WTC11 (cell line): ENCODE measurements at regions not wholly inside any gene's neighbourhood (a gene's known extent, or its start where the extent isn't known, plus 50 kb on each side); places are given as distances from the start of the nearest gene placed in this dataset.

ENCODE experiments used
- ATAC-seq: fragments of 200-7000 bp; cut with Tn5 transposase; 2 replicates; pipeline ENCODE4 v1.10.0; 2021; ENCODE audit warnings: mild to moderate bottlenecking, moderate library complexity
- CTCF ChIA-PET: fragments of 300-600 bp; sonication (Branson Sonifier 250); formaldehyde crosslinking; loops from one replicate; lab custom pipeline; 2021; ENCODE audit warnings: antibody characterized with exemption; lab: Charles Lee
- POLR2A ChIA-PET: fragments of 350-600 bp; sonication (Branson Sonifier 250); formaldehyde crosslinking; loops from one replicate; lab custom pipeline; 2021; ENCODE audit warnings: antibody characterized with exemption; lab: Charles Lee
- DNase-seq: peaks from one replicate; pipeline ENCODE4 v3.0.0; 2021; ENCODE audit warnings: low spot score
- H3K27ac Mint-ChIP-seq: 2 replicates; pipeline ENCODE4 v1.8.0; 2021; ENCODE audit warnings: mixed read lengths
- H3K27me3 Mint-ChIP-seq: 2 replicates; pipeline ENCODE4 v1.8.0; 2021; ENCODE audit warnings: low read depth, mild to moderate bottlenecking, moderate library complexity, mixed read lengths
- H3K36me3 Mint-ChIP-seq: 2 replicates; pipeline ENCODE4 v1.8.0; 2021; ENCODE audit warnings: mixed read lengths
- H3K4me1 Mint-ChIP-seq: 2 replicates; pipeline ENCODE4 v1.8.0; 2022; ENCODE audit warnings: mixed read lengths
- H3K4me3 Mint-ChIP-seq: 2 replicates; pipeline ENCODE4 v1.8.0; 2021; ENCODE audit warnings: mild to moderate bottlenecking, moderate library complexity, mixed read lengths
- H3K9me3 Mint-ChIP-seq: 2 replicates; pipeline ENCODE4 v1.8.0; 2021; ENCODE audit warnings: mixed read lengths
- AFF4 ChIP-seq: sonication (generic); formaldehyde crosslinking; IDR thresholded peaks from 2 replicates; pipeline ENCODE4 v1.8.1; 2023; ENCODE audit warnings: mild to moderate bottlenecking, missing genetic modification reagents, borderline replicate concordance
- ATF3 ChIP-seq: sonication (generic); formaldehyde crosslinking; conservative IDR thresholded peaks from 2 replicates; pipeline ENCODE4 v1.8.1; 2022; ENCODE audit warnings: mild to moderate bottlenecking, missing genetic modification reagents
- E2F4 ChIP-seq: sonication (generic); formaldehyde crosslinking; IDR thresholded peaks from 2 replicates; pipeline ENCODE4 v1.8.1; 2022; ENCODE audit warnings: low read depth, mild to moderate bottlenecking, moderate library complexity, missing genetic modification reagents, borderline replicate concordance
- E2F5 ChIP-seq: sonication (generic); formaldehyde crosslinking; IDR thresholded peaks from 2 replicates; pipeline ENCODE4 v1.8.1; 2022; ENCODE audit warnings: mild to moderate bottlenecking, moderate library complexity, missing genetic modification reagents
- FOXK1 ChIP-seq: sonication (generic); formaldehyde crosslinking; IDR thresholded peaks from 2 replicates; pipeline ENCODE4 v1.8.0; 2022; ENCODE audit warnings: mild to moderate bottlenecking, moderate library complexity, missing genetic modification reagents
- FOXP1 ChIP-seq: sonication (generic); formaldehyde crosslinking; IDR thresholded peaks from 2 replicates; pipeline ENCODE4 v1.8.0; 2022; ENCODE audit warnings: missing genetic modification reagents, mild to moderate bottlenecking, moderate library complexity, borderline replicate concordance
- GABPB1 ChIP-seq: sonication (generic); formaldehyde crosslinking; IDR thresholded peaks from 2 replicates; pipeline ENCODE4 v1.8.1; 2023; ENCODE audit warnings: mild to moderate bottlenecking, missing genetic modification reagents
- GRHL2 ChIP-seq: fragments of 250-450 bp; sonication (Bioruptor Pico); IDR thresholded peaks from 2 replicates; pipeline ENCODE4 v1.8.0; 2022; ENCODE audit warnings: mild to moderate bottlenecking, moderate library complexity; ENCODE audit not compliant: insufficient replicate concordance, severe bottlenecking
- GTF2I ChIP-seq: fragments of 250-450 bp; sonication (Bioruptor Pico); conservative IDR thresholded peaks from 2 replicates; pipeline ENCODE4 v1.4.0; 2021; ENCODE audit warnings: mild to moderate bottlenecking
- MXD4 ChIP-seq: fragments of 250-450 bp; sonication (Bioruptor Pico); IDR thresholded peaks from 2 replicates; pipeline ENCODE4 v1.8.0; 2021; ENCODE audit warnings: mild to moderate bottlenecking, moderate library complexity, borderline replicate concordance
- NFATC4 ChIP-seq: fragments of 250-450 bp; sonication (Bioruptor Pico); IDR thresholded peaks from 2 replicates; pipeline ENCODE4 v1.9.0; 2021; ENCODE audit warnings: mild to moderate bottlenecking
- NFYB ChIP-seq: sonication (generic); formaldehyde crosslinking; conservative IDR thresholded peaks from 2 replicates; pipeline ENCODE4 v1.8.0; 2022; ENCODE audit warnings: low read depth, missing genetic modification reagents
- NR1H2 ChIP-seq: sonication (generic); formaldehyde crosslinking; IDR thresholded peaks from 2 replicates; pipeline ENCODE4 v1.9.0; 2021; ENCODE audit warnings: mild to moderate bottlenecking, moderate library complexity, missing genetic modification reagents
- PRDM15 ChIP-seq: sonication (generic); formaldehyde crosslinking; IDR thresholded peaks from 2 replicates; pipeline ENCODE4 v1.8.0; 2022; ENCODE audit warnings: missing genetic modification reagents
- SOX15 ChIP-seq: fragments of 250-450 bp; sonication (Bioruptor Pico); IDR thresholded peaks from 2 replicates; pipeline ENCODE4 v1.9.0; 2021; ENCODE audit warnings: mild to moderate bottlenecking
- TCF7 ChIP-seq: sonication (generic); formaldehyde crosslinking; IDR thresholded peaks from 2 replicates; pipeline ENCODE4 v1.8.0; 2022; ENCODE audit warnings: mild to moderate bottlenecking, low read depth, missing genetic modification reagents, moderate library complexity
- TEAD4 ChIP-seq: sonication (generic); formaldehyde crosslinking; IDR thresholded peaks from 2 replicates; pipeline ENCODE4 v1.8.0; 2022; ENCODE audit warnings: mild to moderate bottlenecking, missing genetic modification reagents
- ZNF232 ChIP-seq: sonication (generic); formaldehyde crosslinking; IDR thresholded peaks from 2 replicates; pipeline ENCODE4 v1.8.0; 2022; ENCODE audit warnings: mild to moderate bottlenecking, missing genetic modification reagents
- ZNF396 ChIP-seq: fragments of 250-450 bp; sonication (Bioruptor Pico); IDR thresholded peaks from 2 replicates; pipeline ENCODE4 v1.8.0; 2021; ENCODE audit warnings: mild to moderate bottlenecking, moderate library complexity, borderline replicate concordance
- ZNF425 ChIP-seq: fragments of 250-450 bp; sonication (Bioruptor Pico); conservative IDR thresholded peaks from 2 replicates; pipeline ENCODE4 v1.9.0; 2021; ENCODE audit warnings: mild to moderate bottlenecking

GRCh38 chr14:87161502-87161901 is 831.5 kb downstream of the GALC start (continued):
- no peak for TF ChIP-seq E2F4

GRCh38 chr14:87160989-87161388 is 832.0 kb downstream of the GALC start:
- TF ChIP-seq GABPB1 (CRISPR knock-in tag), result no peak
- TF ChIP-seq NFYB, result no peak
- no peak for TF ChIP-seq FOXK1 (CRISPR knock-in tag)
- TF ChIP-seq ZNF396 (CRISPR knock-in tag), result no peak
- TF ChIP-seq SOX15 (CRISPR knock-in tag), result no peak
- TF ChIP-seq NFATC4, result no peak
- no peak for TF ChIP-seq ATF3 (CRISPR knock-in tag)
- no peak for TF ChIP-seq PRDM15
- TF ChIP-seq ZNF232 (CRISPR knock-in tag), result no peak
- TF ChIP-seq FOXP1 (CRISPR knock-in tag), result no peak
- no peak for TF ChIP-seq ZNF425 (CRISPR knock-in tag)
- TF ChIP-seq TCF7 (CRISPR knock-in tag), result no peak
- no peak for TF ChIP-seq NR1H2 (CRISPR knock-in tag)
- no peak for TF ChIP-seq GTF2I (CRISPR knock-in tag)
- no peak for TF ChIP-seq TEAD4 (CRISPR knock-in tag)
- ATAC-seq (no peak), DNase-seq (no peak)
- ChIA-PET CTCF (no interaction called here), POLR2A (no interaction called here)
- Mint-ChIP-seq H3K9me3 (peaks cover 5% of the 10 kb centered on the region), H3K27ac (no peak overlapping the region), H3K27me3 (peaks cover 67% of the 10 kb centered on the region), H3K4me3 (no peak overlapping the region), H3K4me1 (peaks cover 23% of the 10 kb centered on the region), H3K36me3 (no peaks in the 10 kb centered on the region)

- Mint-ChIP-seq H3K27ac (no peak overlapping the region), H3K4me3 (no peak overlapping the region), H3K9me3 (peaks cover 7% of the 10 kb centered on the region), H3K4me1 (peaks cover 40% of the 10 kb centered on the region), H3K36me3 (no peaks in the 10 kb centered on the region), H3K27me3 (peaks cover 68% of the 10 kb centered on the region)
- ATAC-seq (no peak), DNase-seq (no peak)
- TF ChIP-seq MXD4 (CRISPR knock-in tag) (no peak), AFF4 (CRISPR knock-in tag) (no peak), NR1H2 (CRISPR knock-in tag) (no peak), GRHL2 (CRISPR knock-in tag) (no peak), E2F5 (CRISPR knock-in tag) (no peak)
- ChIA-PET POLR2A (no interaction called here), CTCF (no interaction called here)
Observed at GRCh38 chr14:87158283-87158682, 834.7 kb downstream of the GALC start.
